ENCODE measurements at regions not wholly inside any gene's neighbourhood (a gene's known extent, or its start where the extent isn't known, plus 50 kb on each side); places are given as distances from the start of the nearest gene placed in this dataset.
"Not testable (repeated sequence)": the region's sequence is repeated elsewhere in the genome, so short reads cannot be mapped to it uniquely, and the experiment has no call there.

GRCh38 chr5:12078286-12078685, 174.0 kb upstream of the CTNND2 start:
- DNase-seq, result not testable (repeated sequence)

GRCh38 chr5:12073426-12073825, 169.2 kb upstream of the CTNND2 start:
- no peak for DNase-seq

GRCh38 chr5:12072441-12072840, 168.2 kb upstream of the CTNND2 start:
- DNase-seq, result no peak

- DNase-seq, result no peak
These were observed 167.2 kb upstream of the CTNND2 start for GRCh38 chr5:12071455-12071854.

GRCh38 chr5:12023614-12024241, 119.5 kb upstream of the CTNND2 start:
- no peak for DNase-seq

- DNase-seq, result no peak
These were observed 118.2 kb upstream of the CTNND2 start for GRCh38 chr5:12022444-12022843.

GRCh38 chr5:12019306-12019705, 115.1 kb upstream of the CTNND2 start:
- no peak for DNase-seq

GRCh38 chr5:12017007-12017406, 112.8 kb upstream of the CTNND2 start:
- no peak for DNase-seq

GRCh38 chr5:12016159-12016746, 112.0 kb upstream of the CTNND2 start:
- no peak for DNase-seq

- DNase-seq, result no peak
These were observed 109.1 kb upstream of the CTNND2 start for GRCh38 chr5:12013351-12013750.

GRCh38 chr5:12003680-12004079, 99.4 kb upstream of the CTNND2 start:
- DNase-seq, result no peak

- DNase-seq, result no peak
These were observed 94.2 kb upstream of the CTNND2 start for GRCh38 chr5:11998397-11998796.

- no peak for DNase-seq
These were observed 93.7 kb upstream of the CTNND2 start for GRCh38 chr5:11997942-11998341.

GRCh38 chr5:11992518-11992917, 88.3 kb upstream of the CTNND2 start:
- DNase-seq, result no peak

GRCh38 chr5:11985993-11986392, 81.7 kb upstream of the CTNND2 start:
- no peak for DNase-seq

GRCh38 chr5:11984196-11984595, 80.0 kb upstream of the CTNND2 start:
- no peak for DNase-seq

- DNase-seq, result no peak
These were observed 77.7 kb upstream of the CTNND2 start for GRCh38 chr5:11981986-11982385.

- DNase-seq, result no peak
These were observed 73.7 kb upstream of the CTNND2 start for GRCh38 chr5:11977904-11978303.

GRCh38 chr5:11973469-11973868, 69.2 kb upstream of the CTNND2 start:
- DNase-seq, result no peak

GRCh38 chr5:11963227-11963626, 59.0 kb upstream of the CTNND2 start:
- DNase-seq, result no peak

- no peak for DNase-seq
These were observed 57.9 kb upstream of the CTNND2 start for GRCh38 chr5:11962122-11962521.

GRCh38 chr5:11958321-11958720, 54.1 kb upstream of the CTNND2 start:
- DNase-seq, result no peak

GRCh38 chr5:11955331-11955730, 51.1 kb upstream of the CTNND2 start:
- no peak for DNase-seq
